PC-9 (cell line): ENCODE measurements at regions not wholly inside any gene's neighbourhood (a gene's known extent, or its start where the extent isn't known, plus 50 kb on each side); places are given as distances from the start of the nearest gene placed in this dataset.
"Not testable (repeated sequence)": the region's sequence is repeated elsewhere in the genome, so short reads cannot be mapped to it uniquely, and the experiment has no call there.

Source experiments
- BruUV-seq: library from RNA; stranded (reverse); fragments of 400-500 nt; replicated peaks from 2 replicates; lab custom pipeline; 2021; lab: Mats Ljungman, UMichigan
- CTCF ChIA-PET: fragments of 300-600 bp; sonication (Branson Sonifier 250); formaldehyde crosslinking; loops from one replicate; lab custom pipeline; 2022; ENCODE audit warnings: antibody characterized with exemption; lab: Charles Lee
- POLR2A ChIA-PET: fragments of 300-600 bp; sonication (Branson Sonifier 250); formaldehyde crosslinking; loops from one replicate; lab custom pipeline; 2022; ENCODE audit warnings: antibody characterized with exemption; ENCODE audit not compliant: unreplicated experiment; lab: Charles Lee
- DNase-seq, 2 experiments: peaks; one replicate each; pipeline versions ENCODE4 v3.0.0 to v3.0.0-alpha.2; 2015 to 2022; ENCODE audit warnings: mixed read lengths in 1 of 2
- H2AFZ ChIP-seq: fragments of 200-600 bp; sonication (generic); 2 replicates; pipeline ENCODE4 v1.8.1; 2017; ENCODE audit warnings: antibody characterized with exemption
- H3F3A ChIP-seq: fragments of 200-600 bp; sonication (generic); 2 replicates; pipeline ENCODE4 v1.8.1; 2017; ENCODE audit warnings: antibody characterized with exemption, mild to moderate bottlenecking, low read depth; ENCODE audit not compliant: insufficient read depth
- H3K27ac ChIP-seq: fragments of 200-600 bp; sonication (generic); 2 replicates; pipeline ENCODE4 v1.6.1; 2016; ENCODE audit warnings: mixed run types
- H3K27me3 ChIP-seq: fragments of 200-600 bp; sonication (generic); 2 replicates; pipeline ENCODE4 v1.6.1; 2016; ENCODE audit warnings: low read depth, mixed run types; ENCODE audit not compliant: insufficient read depth
- H3K36me3 ChIP-seq: fragments of 200-600 bp; sonication (generic); 2 replicates; pipeline ENCODE4 v1.6.1; 2016; ENCODE audit warnings: low read depth, mixed run types
- H3K4me1 ChIP-seq: fragments of 200-600 bp; sonication (generic); replicated peaks from 2 replicates; pipeline ENCODE4 v1.6.1; 2016; ENCODE audit warnings: mixed run types; ENCODE audit not compliant: insufficient read depth
- H3K4me2 ChIP-seq: fragments of 200-600 bp; sonication (generic); 2 replicates; pipeline ENCODE4 v1.6.1; 2017; ENCODE audit warnings: mixed run types
- H3K4me3 ChIP-seq: fragments of 200-600 bp; sonication (generic); 2 replicates; pipeline ENCODE4 v1.6.1; 2016; ENCODE audit warnings: mixed run types
- H3K79me2 ChIP-seq: fragments of 200-600 bp; sonication (generic); 2 replicates; pipeline ENCODE4 v1.6.1; 2017; ENCODE audit warnings: low read depth, mixed run types
- H3K9me2 ChIP-seq: fragments of 200-600 bp; sonication (generic); 2 replicates; pipeline ENCODE4 v1.8.1; 2017; ENCODE audit warnings: mild to moderate bottlenecking; ENCODE audit not compliant: insufficient read depth
- H3K9me3 ChIP-seq: fragments of 200-600 bp; sonication (generic); 2 replicates; pipeline ENCODE4 v1.8.1; 2016; ENCODE audit warnings: low read depth; ENCODE audit not compliant: insufficient read depth
- H4K20me1 ChIP-seq: fragments of 200-600 bp; sonication (generic); 2 replicates; pipeline ENCODE4 v1.8.1; 2017; ENCODE audit not compliant: insufficient read depth
- CTCF ChIP-seq: fragments of 200-600 bp; sonication (generic); conservative IDR thresholded peaks from 2 replicates; pipeline ENCODE4 v1.6.1; 2017; ENCODE audit warnings: mixed run types, antibody characterized with exemption, mild to moderate bottlenecking, moderate library complexity
- EZH2 ChIP-seq: fragments of 200-600 bp; sonication (generic); IDR thresholded peaks from 2 replicates; pipeline ENCODE4 v1.8.0; 2017; ENCODE audit warnings: antibody characterized with exemption, low read depth
- intact Hi-C: fragments of 100-400 bp; cut with micrococcal nuclease; formaldehyde crosslinking; loops from one replicate; pipeline ENCODE4 v1.10.0; 2022; ENCODE audit not compliant: unreplicated experiment

GRCh38 chr16:29141586-29142324 is 156.9 kb downstream of the LAT start:
- intact Hi-C loops: no loop called here
- POLR2A ChIA-PET: no interaction called here
- BruUV-seq: no TSS peak

GRCh38 chr16:29141121-29141520 is 156.3 kb downstream of the LAT start:
- H3K9me3 ChIP-seq, H3F3A ChIP-seq, H3K27ac ChIP-seq, H3K27me3 ChIP-seq, BruUV-seq, H3K4me3 ChIP-seq, intact Hi-C loops, H3K9me2 ChIP-seq, H3K4me2 ChIP-seq, POLR2A ChIA-PET, DNase-seq, H3K79me2 ChIP-seq, H2AFZ ChIP-seq, H4K20me1 ChIP-seq, H3K36me3 ChIP-seq, CTCF ChIA-PET, H3K4me1 ChIP-seq: not testable (repeated sequence)

More at GRCh38 chr16:29141586-29142324, 156.9 kb downstream of the LAT start:
- no peaks in the 10 kb centered on the region for H3F3A ChIP-seq
- H3K4me1 ChIP-seq: no peaks in the 10 kb centered on the region
- no peak for DNase-seq
- CTCF ChIA-PET: no interaction called here
- H3K4me2 ChIP-seq: no peak overlapping the region
- TF ChIP-seq EZH2 (no peak), CTCF (no peak)
- H2AFZ ChIP-seq: no peak overlapping the region
- no peaks in the 10 kb centered on the region for H4K20me1 ChIP-seq
- no peak overlapping the region for H3K4me3 ChIP-seq
- no peaks in the 10 kb centered on the region for H3K36me3 ChIP-seq
- no peaks in the 10 kb centered on the region for H3K79me2 ChIP-seq
- H3K27ac ChIP-seq: no peak overlapping the region
- H3K27me3 ChIP-seq: no peaks in the 10 kb centered on the region
- no peaks in the 10 kb centered on the region for H3K9me2 ChIP-seq
- H3K9me3 ChIP-seq: no peaks in the 10 kb centered on the region

- H3F3A ChIP-seq, DNase-seq, H3K27ac ChIP-seq, H3K27me3 ChIP-seq, H3K4me3 ChIP-seq, H3K4me1 ChIP-seq, H3K4me2 ChIP-seq, H3K36me3 ChIP-seq, H3K79me2 ChIP-seq, H3K9me2 ChIP-seq, H4K20me1 ChIP-seq, BruUV-seq, H3K9me3 ChIP-seq, POLR2A ChIA-PET, intact Hi-C loops, H2AFZ ChIP-seq: not testable (repeated sequence)
- CTCF ChIA-PET: interaction anchor here (0.7 kb wide), 1 partner anchor 89 kb away, joined by 3 read pairs; no protein-coding TSS in a partner anchor
Observed at GRCh38 chr16:29139901-29140855, 155.3 kb downstream of the LAT start.

GRCh38 chr16:29139261-29139802 is 154.5 kb downstream of the LAT start:
- no TSS peak for BruUV-seq
- Histone ChIP-seq H3K79me2 (no peaks in the 10 kb centered on the region), H4K20me1 (no peaks in the 10 kb centered on the region), H3K4me2 (no peak overlapping the region), H3K4me1 (no peaks in the 10 kb centered on the region), H3F3A (no peaks in the 10 kb centered on the region), H3K27ac (no peak overlapping the region), H3K9me3 (no peaks in the 10 kb centered on the region), H3K9me2 (no peaks in the 10 kb centered on the region), H3K4me3 (no peak overlapping the region), H2AFZ (no peak overlapping the region), H3K27me3 (no peaks in the 10 kb centered on the region), H3K36me3 (no peaks in the 10 kb centered on the region)
- no peak for DNase-seq
- ChIA-PET POLR2A (no interaction called here), CTCF (no interaction called here)
- intact Hi-C loops: no loop called here
- no peak for TF ChIP-seq CTCF
- TF ChIP-seq EZH2: no peak

GRCh38 chr16:29138698-29139097 is 153.8 kb downstream of the LAT start:
- H3K79me2 ChIP-seq, H3K36me3 ChIP-seq, H3K4me1 ChIP-seq, H3K27ac ChIP-seq, H3K27me3 ChIP-seq, intact Hi-C loops, H3K9me2 ChIP-seq, H3K4me3 ChIP-seq, H3F3A ChIP-seq, H4K20me1 ChIP-seq, H3K4me2 ChIP-seq, POLR2A ChIA-PET, CTCF ChIA-PET, H3K9me3 ChIP-seq, H2AFZ ChIP-seq, BruUV-seq, DNase-seq: not testable (repeated sequence)
